Effector memory CD8-positive, alpha-beta T cell (primary cell): ENCODE measurements at regions not wholly inside any gene's neighbourhood (a gene's known extent, or its start where the extent isn't known, plus 50 kb on each side); places are given as distances from the start of the nearest gene placed in this dataset.

Experiments
- ATAC-seq: fragments of 150-1000 bp; cut with Tn5 transposase; replicated peaks from 2 replicates; pipeline ENCODE4 v1.10.0; 2021; ENCODE audit warnings: mild to moderate bottlenecking, moderate library complexity
- DNase-seq, 3 experiments: peaks; one replicate each; pipeline ENCODE4 v3.0.0; 2021
- H3K27ac Mint-ChIP-seq, 2 donors: one replicate each; pipeline ENCODE4 v1.8.0; 2022; ENCODE audit warnings: mild to moderate bottlenecking in 2 of 2, mixed read lengths in 2 of 2, moderate library complexity in 2 of 2
- H3K27me3 Mint-ChIP-seq, 2 donors: one replicate each; pipeline ENCODE4 v1.8.0; 2022; ENCODE audit warnings: mixed read lengths in 2 of 2
- H3K36me3 Mint-ChIP-seq: one replicate; pipeline ENCODE4 v1.8.0; 2022; ENCODE audit warnings: mild to moderate bottlenecking, moderate library complexity, mixed read lengths; ENCODE audit not compliant: insufficient read depth
- H3K4me1 Mint-ChIP-seq, 2 donors: one replicate each; pipeline ENCODE4 v1.8.0; 2022; ENCODE audit warnings: low read depth in 2 of 2, mixed read lengths in 2 of 2
- H3K4me3 Mint-ChIP-seq, 2 donors: one replicate each; pipeline ENCODE4 v1.8.0; 2022; ENCODE audit warnings: mild to moderate bottlenecking in 2 of 2, mixed read lengths in 2 of 2, moderate library complexity in 2 of 2
- H3K9me3 Mint-ChIP-seq, 2 donors: one replicate each; pipeline ENCODE4 v1.8.0; 2022; ENCODE audit warnings: mixed read lengths in 2 of 2

GRCh38 chr4:31649878-31650277 is 929.7 kb downstream of the PCDH7 start:
- no peak for DNase-seq
- no peaks in the 10 kb centered on the region for H3K36me3 Mint-ChIP-seq
- no peak overlapping the region for H3K4me3 Mint-ChIP-seq
- H3K27ac Mint-ChIP-seq = no peak overlapping the region
- H3K4me1 Mint-ChIP-seq = no peaks in the 10 kb centered on the region
- no peaks in the 10 kb centered on the region for H3K27me3 Mint-ChIP-seq
- peaks cover 0 to 11% of the 10 kb centered on the region in 2 donors for H3K9me3 Mint-ChIP-seq
- no peak for ATAC-seq

GRCh38 chr4:31651541-31651940 is 931.4 kb downstream of the PCDH7 start:
- H3K27ac Mint-ChIP-seq = no peak overlapping the region
- H3K4me3 Mint-ChIP-seq = no peak overlapping the region

GRCh38 chr4:31655328-31655727 is 935.2 kb downstream of the PCDH7 start:
- ATAC-seq (no peak), DNase-seq (no peak)
- Mint-ChIP-seq H3K36me3 (no peaks in the 10 kb centered on the region), H3K4me1 (no peaks in the 10 kb centered on the region), H3K27me3 (no peaks in the 10 kb centered on the region), H3K9me3 (peaks cover 7 to 11% of the 10 kb centered on the region in 2 donors), H3K4me3 (no peak overlapping the region), H3K27ac (no peak overlapping the region)

More at GRCh38 chr4:31651541-31651940, 931.4 kb downstream of the PCDH7 start:
- H3K27me3 Mint-ChIP-seq = no peaks in the 10 kb centered on the region
- ATAC-seq = no peak
- H3K36me3 Mint-ChIP-seq = no peaks in the 10 kb centered on the region
- H3K9me3 Mint-ChIP-seq = peaks cover 3 to 11% of the 10 kb centered on the region in 2 donors
- no peak for DNase-seq
- H3K4me1 Mint-ChIP-seq = no peaks in the 10 kb centered on the region

- Mint-ChIP-seq H3K36me3 (no peaks in the 10 kb centered on the region), H3K27ac (no peak overlapping the region), H3K9me3 (peaks cover 4 to 7% of the 10 kb centered on the region in 2 donors), H3K27me3 (no peaks in the 10 kb centered on the region), H3K4me1 (no peaks in the 10 kb centered on the region), H3K4me3 (no peak overlapping the region)
- DNase-seq (no peak), ATAC-seq (no peak)
These were observed 937.8 kb downstream of the PCDH7 start for GRCh38 chr4:31657859-31658570.

- H3K4me1 Mint-ChIP-seq = no peaks in the 10 kb centered on the region
- no peaks in the 10 kb centered on the region for H3K27me3 Mint-ChIP-seq
- H3K4me3 Mint-ChIP-seq = no peak overlapping the region
- no peak for DNase-seq
- ATAC-seq = no peak
- no peak overlapping the region for H3K27ac Mint-ChIP-seq
- H3K9me3 Mint-ChIP-seq = peaks cover 3 to 14% of the 10 kb centered on the region in 2 donors
- H3K36me3 Mint-ChIP-seq = no peaks in the 10 kb centered on the region
These were observed 940.7 kb downstream of the PCDH7 start for GRCh38 chr4:31660916-31661315.

GRCh38 chr4:31662951-31663350 is 942.8 kb downstream of the PCDH7 start:
- H3K36me3 Mint-ChIP-seq = no peaks in the 10 kb centered on the region

GRCh38 chr4:31667686-31668085 is 947.5 kb downstream of the PCDH7 start:
- H3K27me3 Mint-ChIP-seq = no peaks in the 10 kb centered on the region
- no peaks in the 10 kb centered on the region for H3K36me3 Mint-ChIP-seq
- H3K9me3 Mint-ChIP-seq = peaks cover 7 to 11% of the 10 kb centered on the region in 2 donors
- no peak overlapping the region for H3K4me3 Mint-ChIP-seq
- DNase-seq (no peak), ATAC-seq (no peak)
- no peak overlapping the region for H3K27ac Mint-ChIP-seq
- H3K4me1 Mint-ChIP-seq = no peaks in the 10 kb centered on the region

More at GRCh38 chr4:31662951-31663350, 942.8 kb downstream of the PCDH7 start:
- DNase-seq (no peak), ATAC-seq (no peak)
- no peak overlapping the region for H3K4me3 Mint-ChIP-seq
- H3K27me3 Mint-ChIP-seq = no peaks in the 10 kb centered on the region
- H3K9me3 Mint-ChIP-seq = peaks cover 6 to 7% of the 10 kb centered on the region in 2 donors
- no peak overlapping the region for H3K27ac Mint-ChIP-seq
- H3K4me1 Mint-ChIP-seq = no peaks in the 10 kb centered on the region

GRCh38 chr4:31674313-31674947 is 954.3 kb downstream of the PCDH7 start:
- Mint-ChIP-seq H3K36me3 (no peaks in the 10 kb centered on the region), H3K4me3 (no peak overlapping the region), H3K27me3 (no peaks in the 10 kb centered on the region), H3K9me3 (peaks cover 9 to 13% of the 10 kb centered on the region in 2 donors), H3K4me1 (no peaks in the 10 kb centered on the region), H3K27ac (no peak overlapping the region)
- ATAC-seq (no peak), DNase-seq (no peak)

GRCh38 chr4:31678356-31678755 is 958.2 kb downstream of the PCDH7 start:
- no peak overlapping the region for H3K27ac Mint-ChIP-seq
- no peaks in the 10 kb centered on the region for H3K4me1 Mint-ChIP-seq
- no peak overlapping the region for H3K4me3 Mint-ChIP-seq
- H3K36me3 Mint-ChIP-seq = no peaks in the 10 kb centered on the region
- ATAC-seq (no peak), DNase-seq (no peak)
- H3K9me3 Mint-ChIP-seq = peaks cover 5 to 9% of the 10 kb centered on the region in 2 donors
- H3K27me3 Mint-ChIP-seq = no peaks in the 10 kb centered on the region

GRCh38 chr4:31682796-31683195 is 962.6 kb downstream of the PCDH7 start:
- no peak overlapping the region for H3K4me3 Mint-ChIP-seq
- no peak for DNase-seq
- ATAC-seq = no peak
- no peaks in the 10 kb centered on the region for H3K4me1 Mint-ChIP-seq
- H3K27me3 Mint-ChIP-seq = no peaks in the 10 kb centered on the region
- H3K27ac Mint-ChIP-seq = no peak overlapping the region
- H3K9me3 Mint-ChIP-seq = peaks cover 0 to 1% of the 10 kb centered on the region in 2 donors
- no peaks in the 10 kb centered on the region for H3K36me3 Mint-ChIP-seq

GRCh38 chr4:31687717-31688342 is 967.7 kb downstream of the PCDH7 start:
- Mint-ChIP-seq H3K27me3 (no peaks in the 10 kb centered on the region), H3K27ac (no peak overlapping the region), H3K9me3 (no peaks in the 10 kb centered on the region)

GRCh38 chr4:31692399-31692940 is 972.3 kb downstream of the PCDH7 start:
- Mint-ChIP-seq H3K9me3 (peaks cover 0 to 2% of the 10 kb centered on the region in 2 donors), H3K27ac (no peak overlapping the region), H3K4me1 (no peaks in the 10 kb centered on the region), H3K4me3 (no peak overlapping the region), H3K36me3 (no peaks in the 10 kb centered on the region), H3K27me3 (no peaks in the 10 kb centered on the region)
- ATAC-seq (no peak), DNase-seq (no peak)

More at GRCh38 chr4:31687717-31688342, 967.7 kb downstream of the PCDH7 start:
- no peak for DNase-seq
- no peak for ATAC-seq
- no peaks in the 10 kb centered on the region for H3K4me1 Mint-ChIP-seq
- no peak overlapping the region for H3K4me3 Mint-ChIP-seq
- no peaks in the 10 kb centered on the region for H3K36me3 Mint-ChIP-seq

GRCh38 chr4:31701256-31701655 is 981.1 kb downstream of the PCDH7 start:
- no peak overlapping the region for H3K27ac Mint-ChIP-seq
- no peaks in the 10 kb centered on the region for H3K4me1 Mint-ChIP-seq
- H3K4me3 Mint-ChIP-seq = no peak overlapping the region
- peaks cover 10 to 13% of the 10 kb centered on the region in 2 donors for H3K9me3 Mint-ChIP-seq
- H3K27me3 Mint-ChIP-seq = no peaks in the 10 kb centered on the region
- ATAC-seq (no peak), DNase-seq (no peak)
- no peaks in the 10 kb centered on the region for H3K36me3 Mint-ChIP-seq
